ENCODE measurements at regions not wholly inside any gene's neighbourhood (a gene's known extent, or its start where the extent isn't known, plus 50 kb on each side); places are given as distances from the start of the nearest gene placed in this dataset.

DNA sequence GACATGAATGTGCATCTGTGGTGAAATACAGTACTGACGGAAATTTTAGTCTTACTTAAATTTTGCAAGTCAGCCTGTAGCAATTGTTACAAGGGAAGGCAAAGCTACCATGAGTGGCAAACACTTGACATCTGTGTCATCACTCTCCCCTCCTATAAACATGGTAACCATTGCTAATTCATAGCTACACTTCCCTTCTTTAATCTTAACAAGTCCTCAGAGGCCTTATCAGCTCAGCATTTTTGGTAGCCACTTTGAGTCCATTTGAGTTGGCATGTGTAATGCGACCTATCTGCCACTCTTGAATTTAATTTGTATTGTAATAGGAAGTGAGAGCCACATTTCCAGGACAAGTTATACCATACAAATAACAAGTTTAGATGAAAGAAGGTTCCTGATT lies 218.1 kb downstream of the RMST start:
- H3K9ac ChIP-seq (ENCODE audit: low read length): no peak overlapping the region
- H3K79me1 ChIP-seq (ENCODE audit: low read length): no peaks in the 10 kb centered on the region
- no peak overlapping the region for H4K5ac ChIP-seq (ENCODE audit: low read length)
- DNase-seq: no peak
- H3K36me3 ChIP-seq (ENCODE audit: control insufficient read depth, insufficient read depth, low read length): no peaks in the 10 kb centered on the region
- no peaks in the 10 kb centered on the region for H3K27me3 ChIP-seq (ENCODE audit: insufficient read depth, low read length, poor library complexity)
- H4K8ac ChIP-seq (ENCODE audit: low read depth, low read length): no peak overlapping the region
- H2BK120ac ChIP-seq (ENCODE audit: low read depth, low read length): no peak overlapping the region
- H3K4me2 ChIP-seq (ENCODE audit: low read length): no peak overlapping the region
- H3K79me2 ChIP-seq (ENCODE audit: control insufficient read depth, insufficient read depth, low read length): no peaks in the 10 kb centered on the region
- H3K4me1 ChIP-seq (ENCODE audit: control insufficient read depth, low read depth, low read length): no peaks in the 10 kb centered on the region
- no peak overlapping the region for H3K4me3 ChIP-seq (ENCODE audit: low read length)
- no peak overlapping the region for H2BK15ac ChIP-seq (replicated peaks; ENCODE audit: low read depth)
- no peak overlapping the region for H3K56ac ChIP-seq (ENCODE audit: low read length)
- H3K4ac ChIP-seq (ENCODE audit: low read depth, low read length): no peak overlapping the region
- WGBS (ENCODE audit: extremely low coverage, insufficient coverage, low lambda C conversion rate): no CpG with 5 or more reads among the region's 2 CpGs
- H3K18ac ChIP-seq (ENCODE audit: low read length): no peak overlapping the region
- no peak overlapping the region for H2BK5ac ChIP-seq (ENCODE audit: low read length)
- no peak overlapping the region for H3K23ac ChIP-seq (ENCODE audit: low read length)
- H2AK5ac ChIP-seq (ENCODE audit: low read length): no peak overlapping the region
- no peak overlapping the region for H3K27ac ChIP-seq (ENCODE audit: low read depth, low read length)

DNA sequence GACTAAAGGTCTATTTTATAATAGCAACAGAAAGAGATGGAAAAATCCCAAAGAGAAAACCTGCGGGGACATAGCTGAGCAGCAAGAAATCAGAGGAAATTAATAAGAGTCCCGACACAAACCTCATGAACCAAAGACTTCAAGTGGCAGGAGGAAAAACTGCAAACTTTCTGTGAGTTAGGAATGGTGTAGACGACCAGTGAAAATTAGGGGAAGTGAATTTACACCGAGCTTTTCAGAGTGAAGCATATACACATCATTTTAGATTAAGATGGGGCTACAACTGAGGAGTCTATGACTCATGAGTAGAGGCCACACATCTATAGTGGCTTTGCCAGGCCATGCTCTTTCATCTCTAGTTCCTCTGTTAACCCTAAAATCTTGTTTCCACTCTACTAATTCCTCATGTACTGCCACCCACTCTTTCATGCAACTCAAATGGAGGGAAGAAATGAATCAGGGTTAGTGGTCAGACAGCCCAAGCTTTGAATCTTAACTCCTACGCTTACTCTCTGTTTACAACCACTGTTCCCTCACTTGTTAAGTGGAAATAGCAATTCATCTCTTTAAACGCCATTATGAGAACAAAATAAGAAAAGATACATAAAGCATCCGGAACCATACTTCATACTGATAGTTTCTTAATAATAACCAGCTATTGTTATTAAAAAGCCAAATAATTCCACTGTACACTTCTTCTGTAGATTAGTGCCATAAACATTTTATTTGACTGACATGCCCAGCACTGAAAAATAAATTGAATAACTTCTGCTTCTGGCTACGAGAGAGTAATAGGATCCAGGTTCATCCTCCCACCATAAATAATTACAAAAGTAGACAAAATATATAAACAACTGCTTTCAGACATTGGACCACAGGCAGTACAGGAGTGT lies 219.3 kb downstream of the RMST start:
- Histone ChIP-seq H2BK120ac (ENCODE audit: low read depth, low read length) (no peak overlapping the region), H3K18ac (ENCODE audit: low read length) (no peak overlapping the region), H4K8ac (ENCODE audit: low read depth, low read length) (no peak overlapping the region), H3K23ac (ENCODE audit: low read length) (no peak overlapping the region), H3K79me1 (ENCODE audit: low read length) (no peaks in the 10 kb centered on the region), H3K36me3 (ENCODE audit: control insufficient read depth, insufficient read depth, low read length) (no peaks in the 10 kb centered on the region), H2AK5ac (ENCODE audit: low read length) (no peak overlapping the region), H3K4me1 (ENCODE audit: control insufficient read depth, low read depth, low read length) (no peaks in the 10 kb centered on the region), H4K5ac (ENCODE audit: low read length) (no peak overlapping the region), H2BK5ac (ENCODE audit: low read length) (no peak overlapping the region), H3K4me3 (ENCODE audit: low read length) (no peak overlapping the region), H3K4ac (ENCODE audit: low read depth, low read length) (no peak overlapping the region), H2BK15ac (replicated peaks; ENCODE audit: low read depth) (no peak overlapping the region), H3K4me2 (ENCODE audit: low read length) (no peak overlapping the region), H3K27me3 (ENCODE audit: insufficient read depth, low read length, poor library complexity) (no peaks in the 10 kb centered on the region), H3K56ac (ENCODE audit: low read length) (no peak overlapping the region), H3K79me2 (ENCODE audit: control insufficient read depth, insufficient read depth, low read length) (no peaks in the 10 kb centered on the region), H3K9ac (ENCODE audit: low read length) (no peak overlapping the region), H3K27ac (ENCODE audit: low read depth, low read length) (no peak overlapping the region)
- no peak for DNase-seq
- no CpG with 5 or more reads among the region's 8 CpGs for WGBS (ENCODE audit: extremely low coverage, insufficient coverage, low lambda C conversion rate)

DNA sequence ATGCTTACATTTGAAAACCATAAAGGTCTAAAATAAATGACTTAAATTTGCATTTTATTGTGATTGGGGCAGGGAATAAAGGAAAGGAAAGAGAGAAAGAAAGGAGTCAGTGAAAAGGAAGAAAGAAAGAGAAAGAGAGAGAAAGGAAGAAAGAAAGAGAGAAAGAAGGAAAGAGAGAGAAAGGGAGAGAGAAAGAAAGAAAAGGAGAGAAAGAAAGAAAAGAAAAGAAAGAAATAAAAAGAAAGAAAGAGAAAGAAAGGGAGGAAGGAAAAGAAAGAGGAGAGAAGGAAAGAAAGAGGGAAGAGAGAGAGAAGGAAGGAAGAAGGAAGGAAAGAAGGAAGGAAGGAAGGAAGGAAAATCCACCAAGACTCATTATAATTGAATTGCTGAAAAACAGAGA lies 222.8 kb downstream of the RMST start:
- Histone ChIP-seq H3K4ac (ENCODE audit: low read depth, low read length) (no peak overlapping the region), H3K27me3 (ENCODE audit: insufficient read depth, low read length, poor library complexity) (no peaks in the 10 kb centered on the region), H3K79me2 (ENCODE audit: control insufficient read depth, insufficient read depth, low read length) (no peaks in the 10 kb centered on the region), H3K4me2 (ENCODE audit: low read length) (no peak overlapping the region), H3K79me1 (ENCODE audit: low read length) (no peaks in the 10 kb centered on the region), H3K23ac (ENCODE audit: low read length) (no peak overlapping the region), H2BK15ac (replicated peaks; ENCODE audit: low read depth) (no peak overlapping the region), H3K4me1 (ENCODE audit: control insufficient read depth, low read depth, low read length) (no peaks in the 10 kb centered on the region), H2BK5ac (ENCODE audit: low read length) (no peak overlapping the region), H2BK120ac (ENCODE audit: low read depth, low read length) (no peak overlapping the region), H3K56ac (ENCODE audit: low read length) (no peak overlapping the region), H3K9ac (ENCODE audit: low read length) (no peak overlapping the region), H3K4me3 (ENCODE audit: low read length) (no peak overlapping the region), H4K8ac (ENCODE audit: low read depth, low read length) (no peak overlapping the region), H4K5ac (ENCODE audit: low read length) (no peak overlapping the region), H3K36me3 (ENCODE audit: control insufficient read depth, insufficient read depth, low read length) (no peaks in the 10 kb centered on the region), H2AK5ac (ENCODE audit: low read length) (no peak overlapping the region), H3K18ac (ENCODE audit: low read length) (no peak overlapping the region), H3K27ac (ENCODE audit: low read depth, low read length) (no peak overlapping the region)
- no peak for DNase-seq

DNA sequence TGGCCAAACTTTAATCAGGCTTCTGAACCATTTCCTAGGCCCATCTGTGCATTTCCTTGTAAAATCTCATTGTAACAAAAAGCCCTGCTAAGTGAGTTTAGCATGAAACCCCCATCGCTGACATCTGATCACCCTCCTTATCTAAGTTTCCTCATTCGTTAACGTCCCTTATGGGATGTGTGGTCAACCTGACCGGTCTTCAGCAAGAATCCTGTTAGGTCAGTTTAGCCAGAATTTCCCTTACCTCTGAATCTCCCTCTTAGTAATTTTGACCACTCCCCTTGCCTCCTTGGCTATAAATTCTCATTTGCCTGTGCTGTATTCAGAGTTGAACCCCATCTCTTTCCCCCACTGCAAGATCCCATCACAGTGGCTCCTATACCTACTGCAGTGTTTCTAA lies 239.3 kb downstream of the RMST start:
- Histone ChIP-seq H3K18ac (ENCODE audit: low read length) (no peak overlapping the region), H3K79me1 (ENCODE audit: low read length) (no peaks in the 10 kb centered on the region), H3K27me3 (ENCODE audit: insufficient read depth, low read length, poor library complexity) (no peaks in the 10 kb centered on the region), H3K4me2 (ENCODE audit: low read length) (no peak overlapping the region), H3K36me3 (ENCODE audit: control insufficient read depth, insufficient read depth, low read length) (no peaks in the 10 kb centered on the region), H2BK15ac (replicated peaks; ENCODE audit: low read depth) (no peak overlapping the region), H4K5ac (ENCODE audit: low read length) (no peak overlapping the region), H3K4me1 (ENCODE audit: control insufficient read depth, low read depth, low read length) (peaks cover 5% of the 10 kb centered on the region), H2AK5ac (ENCODE audit: low read length) (no peak overlapping the region), H3K23ac (ENCODE audit: low read length) (no peak overlapping the region), H3K27ac (ENCODE audit: low read depth, low read length) (no peak overlapping the region), H2BK120ac (ENCODE audit: low read depth, low read length) (no peak overlapping the region), H3K56ac (ENCODE audit: low read length) (no peak overlapping the region), H3K9ac (ENCODE audit: low read length) (no peak overlapping the region), H3K4me3 (ENCODE audit: low read length) (no peak overlapping the region), H4K8ac (ENCODE audit: low read depth, low read length) (no peak overlapping the region), H2BK5ac (ENCODE audit: low read length) (no peak overlapping the region), H3K4ac (ENCODE audit: low read depth, low read length) (no peak overlapping the region), H3K79me2 (ENCODE audit: control insufficient read depth, insufficient read depth, low read length) (no peaks in the 10 kb centered on the region)
- no peak for DNase-seq
- no CpG with 5 or more reads among the region's 4 CpGs for WGBS (ENCODE audit: extremely low coverage, insufficient coverage, low lambda C conversion rate)

DNA sequence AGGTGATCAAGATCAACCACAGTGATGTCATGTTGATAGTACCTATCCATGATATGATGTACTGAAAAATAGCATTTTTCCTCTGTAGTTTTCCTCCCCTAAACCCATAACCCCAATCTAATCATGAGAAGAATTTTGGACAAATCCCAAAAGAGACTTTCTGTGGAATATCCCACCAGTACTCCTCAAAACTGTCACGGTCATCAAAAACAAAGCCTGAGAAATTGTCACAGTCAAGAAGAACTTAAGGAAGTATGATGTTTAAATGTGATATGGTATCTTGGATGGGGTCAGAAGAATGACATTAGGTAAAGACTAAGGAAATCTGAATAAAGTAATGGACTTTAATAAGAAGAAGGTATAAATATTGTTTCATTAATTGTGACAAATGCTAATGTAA lies 248.8 kb downstream of the RMST start:
- Histone ChIP-seq H3K4me3 (ENCODE audit: low read length) (no peak overlapping the region), H3K56ac (ENCODE audit: low read length) (no peak overlapping the region), H4K8ac (ENCODE audit: low read depth, low read length) (no peak overlapping the region), H3K9ac (ENCODE audit: low read length) (no peak overlapping the region), H3K79me2 (ENCODE audit: control insufficient read depth, insufficient read depth, low read length) (no peaks in the 10 kb centered on the region), H3K36me3 (ENCODE audit: control insufficient read depth, insufficient read depth, low read length) (no peaks in the 10 kb centered on the region), H3K4ac (ENCODE audit: low read depth, low read length) (no peak overlapping the region), H2BK5ac (ENCODE audit: low read length) (no peak overlapping the region), H3K27me3 (ENCODE audit: insufficient read depth, low read length, poor library complexity) (no peaks in the 10 kb centered on the region), H4K5ac (ENCODE audit: low read length) (no peak overlapping the region), H3K4me1 (ENCODE audit: control insufficient read depth, low read depth, low read length) (no peaks in the 10 kb centered on the region), H3K18ac (ENCODE audit: low read length) (no peak overlapping the region), H3K4me2 (ENCODE audit: low read length) (no peak overlapping the region), H3K79me1 (ENCODE audit: low read length) (no peaks in the 10 kb centered on the region), H2BK15ac (replicated peaks; ENCODE audit: low read depth) (peak overlapping the region; percentile 57), H3K23ac (ENCODE audit: low read length) (no peak overlapping the region), H2BK120ac (ENCODE audit: low read depth, low read length) (no peak overlapping the region), H3K27ac (ENCODE audit: low read depth, low read length) (no peak overlapping the region), H2AK5ac (ENCODE audit: low read length) (no peak overlapping the region)
- DNase-seq: no peak
- WGBS (ENCODE audit: extremely low coverage, insufficient coverage, low lambda C conversion rate): no CpG with 5 or more reads among the region's 1 CpG

DNA sequence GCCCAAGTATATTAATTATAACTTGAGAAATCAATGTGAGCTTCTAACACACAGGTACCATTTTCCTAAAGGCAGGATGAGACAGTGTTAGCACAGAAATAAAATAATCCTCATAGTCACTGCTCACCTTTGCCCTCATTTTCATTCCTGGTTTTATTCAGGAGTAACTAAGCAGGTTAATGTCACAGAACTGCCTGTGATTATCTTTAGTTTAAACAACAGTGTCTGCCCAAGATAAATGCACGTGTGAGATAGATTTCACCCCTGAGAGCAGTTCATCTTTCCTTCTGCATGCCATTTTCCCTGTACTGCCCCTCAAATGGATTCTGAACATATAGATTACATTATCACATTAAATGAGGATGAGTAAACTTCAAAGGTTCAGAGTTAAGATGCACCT lies 250.7 kb downstream of the RMST start:
- no peaks in the 10 kb centered on the region for H3K4me1 ChIP-seq (ENCODE audit: control insufficient read depth, low read depth, low read length)
- no peak overlapping the region for H3K56ac ChIP-seq (ENCODE audit: low read length)
- no peak overlapping the region for H4K8ac ChIP-seq (ENCODE audit: low read depth, low read length)
- no peak overlapping the region for H2BK120ac ChIP-seq (ENCODE audit: low read depth, low read length)
- no peak overlapping the region for H2AK5ac ChIP-seq (ENCODE audit: low read length)
- no peaks in the 10 kb centered on the region for H3K79me2 ChIP-seq (ENCODE audit: control insufficient read depth, insufficient read depth, low read length)
- no peak overlapping the region for H3K4me3 ChIP-seq (ENCODE audit: low read length)
- no peaks in the 10 kb centered on the region for H3K27me3 ChIP-seq (ENCODE audit: insufficient read depth, low read length, poor library complexity)
- no peak overlapping the region for H3K4me2 ChIP-seq (ENCODE audit: low read length)
- H3K4ac ChIP-seq (ENCODE audit: low read depth, low read length): no peak overlapping the region
- H3K27ac ChIP-seq (ENCODE audit: low read depth, low read length): no peak overlapping the region
- no peak overlapping the region for H2BK5ac ChIP-seq (ENCODE audit: low read length)
- no peak for DNase-seq
- H2BK15ac ChIP-seq (replicated peaks; ENCODE audit: low read depth): peak overlapping the region; percentile 19
- H3K18ac ChIP-seq (ENCODE audit: low read length): no peak overlapping the region
- H3K23ac ChIP-seq (ENCODE audit: low read length): no peak overlapping the region
- H4K5ac ChIP-seq (ENCODE audit: low read length): no peak overlapping the region
- H3K9ac ChIP-seq (ENCODE audit: low read length): no peak overlapping the region
- WGBS (ENCODE audit: extremely low coverage, insufficient coverage, low lambda C conversion rate): no CpG with 5 or more reads among the region's 1 CpG
- H3K36me3 ChIP-seq (ENCODE audit: control insufficient read depth, insufficient read depth, low read length): no peaks in the 10 kb centered on the region
- H3K79me1 ChIP-seq (ENCODE audit: low read length): no peaks in the 10 kb centered on the region

Data from mesendoderm (in vitro differentiated cells).